ENCODE measurements at regions not wholly inside any gene's neighbourhood (a gene's known extent, or its start where the extent isn't known, plus 50 kb on each side); places are given as distances from the start of the nearest gene placed in this dataset.
A peak's percentile ranks its signal among the peaks of the same experiment; 100 is the strongest.
"Not testable (repeated sequence)": the region's sequence is repeated elsewhere in the genome, so short reads cannot be mapped to it uniquely, and the experiment has no call there.

- no peak for DNase-seq (ENCODE audit: low read depth)
Observed at GRCh38 chr2:224151161-224151560, 112.1 kb upstream of the SERPINE2 start.

- not testable (repeated sequence) for DNase-seq (ENCODE audit: low read depth)
Observed at GRCh38 chr2:224148058-224148457, 109.0 kb upstream of the SERPINE2 start.

- DNase-seq (ENCODE audit: low read depth), result no peak
Observed at GRCh38 chr2:224147174-224147573, 108.1 kb upstream of the SERPINE2 start.

DNA sequence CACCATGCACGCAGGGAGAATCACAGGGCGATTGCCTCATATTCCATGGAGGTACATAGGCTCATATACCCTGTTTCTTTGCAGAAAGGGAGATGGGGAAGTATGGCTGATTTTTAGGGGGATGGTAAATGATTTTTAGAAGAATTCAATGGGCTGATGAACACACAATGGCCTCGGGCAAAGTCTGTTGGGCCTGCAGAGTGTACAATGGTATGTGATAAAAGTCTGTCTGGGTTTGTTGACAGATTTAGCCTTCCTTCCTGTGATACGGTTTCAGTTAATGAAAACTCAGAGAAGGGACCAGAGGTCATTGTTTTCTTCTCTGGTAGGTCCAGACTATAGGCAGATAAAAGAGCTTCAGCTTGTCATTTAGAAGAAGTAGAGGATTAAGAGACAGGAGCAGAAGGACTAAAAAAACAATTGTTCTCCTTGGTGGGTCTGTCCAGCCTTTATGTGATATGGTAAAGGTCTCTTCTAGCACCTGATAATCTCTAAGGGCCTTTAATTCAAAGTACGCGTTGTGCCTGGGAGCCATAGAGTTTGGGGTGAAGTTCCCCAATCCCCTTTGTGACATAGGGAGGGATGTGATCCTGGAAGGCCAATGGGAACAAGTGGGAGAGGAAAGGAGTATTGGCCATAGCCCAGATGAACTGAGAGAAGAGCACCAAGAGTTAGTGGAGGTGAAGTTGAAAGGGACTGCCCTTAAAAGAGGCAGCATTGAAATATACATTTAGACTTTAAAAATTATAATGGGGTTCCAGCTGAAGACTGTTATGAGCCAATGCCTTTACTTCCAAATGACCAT is 107.5 kb upstream of the SERPINE2 start:
- DNase-seq (ENCODE audit: low read depth), result no peak

DNA sequence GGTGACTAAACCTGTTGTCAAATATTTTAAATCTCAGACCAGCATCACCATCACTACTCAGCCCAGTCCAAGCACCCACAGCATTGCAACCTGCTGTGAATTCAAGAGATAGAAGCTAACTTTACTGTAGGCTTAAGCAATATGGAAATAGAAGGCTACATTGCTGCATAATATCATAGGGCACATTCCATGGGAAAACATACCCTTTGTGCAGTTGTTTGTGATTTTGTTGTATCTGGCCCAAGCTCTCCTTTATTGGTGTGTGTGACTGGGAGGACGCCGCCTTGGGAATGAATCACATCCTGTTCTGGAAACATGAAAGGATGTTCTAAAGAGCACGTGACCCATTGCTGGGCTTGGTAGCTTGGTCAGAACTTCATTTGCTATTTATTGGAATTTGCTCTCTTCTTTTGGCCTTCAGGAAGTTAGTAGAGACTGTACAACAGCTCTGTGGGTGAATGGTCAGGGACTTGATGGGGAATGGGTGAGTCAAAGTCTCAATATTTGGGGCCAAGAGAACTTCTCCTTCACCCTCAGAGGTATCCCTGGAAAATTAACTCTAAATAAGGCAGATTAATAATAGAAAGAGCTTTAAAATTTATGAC is 106.8 kb upstream of the SERPINE2 start:
- DNase-seq (ENCODE audit: low read depth), result no peak

- no peak for DNase-seq (ENCODE audit: low read depth)
Observed at GRCh38 chr2:224143526-224143925, 104.4 kb upstream of the SERPINE2 start.

DNA sequence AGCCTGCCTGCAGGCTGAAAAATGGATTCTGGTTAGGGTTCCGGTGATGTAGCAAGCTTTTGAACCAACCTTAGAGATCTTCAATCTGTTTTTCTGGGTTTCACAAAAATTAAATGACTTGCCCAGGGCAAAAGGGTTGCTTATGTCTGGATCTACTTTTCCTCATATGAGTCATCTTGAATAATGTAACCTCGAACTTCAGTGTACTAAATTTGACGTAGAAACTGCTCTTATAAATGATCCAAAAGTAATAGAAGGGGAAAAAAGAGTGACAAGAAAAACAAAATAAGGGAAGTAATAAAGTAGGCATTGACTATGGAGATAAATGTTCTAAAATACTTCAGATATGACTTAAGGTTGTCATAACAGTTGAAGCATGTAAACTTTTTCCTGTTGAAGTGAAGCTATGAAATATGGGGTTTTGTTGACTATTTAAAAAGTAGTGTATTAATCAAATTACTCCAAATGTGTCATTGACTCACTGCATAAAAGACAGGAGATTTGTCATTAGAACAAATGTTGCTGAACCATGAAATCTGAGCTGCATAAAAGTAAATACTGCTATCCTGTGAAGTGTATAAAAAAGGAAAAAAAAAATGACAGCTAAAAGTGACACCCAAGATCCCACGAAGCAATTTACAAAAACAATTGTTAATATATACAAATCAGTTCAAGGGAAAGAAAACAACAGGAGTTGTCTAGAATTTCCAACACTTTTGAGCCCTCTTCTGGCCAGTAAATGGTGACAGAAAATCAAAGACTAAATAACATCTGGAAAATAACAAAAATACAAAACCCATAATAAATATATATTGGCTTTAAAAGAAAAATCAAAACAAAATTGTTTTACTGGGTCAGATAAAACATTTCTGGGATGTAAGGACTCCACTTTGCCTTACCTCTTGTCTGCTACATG is 103.6 kb upstream of the SERPINE2 start:
- no peak for DNase-seq (ENCODE audit: low read depth)

GRCh38 chr2:224141304-224141703 is 102.2 kb upstream of the SERPINE2 start:
- no peak for DNase-seq (ENCODE audit: low read depth)

GRCh38 chr2:224137208-224137607 is 98.1 kb upstream of the SERPINE2 start:
- DNase-seq (ENCODE audit: low read depth), result no peak

DNA sequence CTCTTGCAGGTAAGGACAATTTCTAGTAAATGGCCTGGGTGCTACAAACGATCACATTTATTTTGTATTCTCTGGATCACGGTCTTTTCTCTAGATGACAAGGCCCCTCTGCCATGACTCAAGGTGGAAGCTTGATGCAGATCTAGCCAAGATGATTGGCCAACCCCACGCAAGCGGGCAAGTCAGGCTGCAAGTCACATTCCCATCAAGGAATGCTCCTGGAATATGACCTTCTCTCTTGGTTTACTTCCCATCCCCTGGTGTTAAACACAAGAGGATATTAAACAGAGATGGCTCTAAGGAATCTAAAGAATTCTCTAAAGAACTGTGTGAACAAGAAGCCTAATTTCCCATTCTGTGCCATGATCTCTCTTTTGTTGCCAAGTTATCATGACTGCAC is 97.3 kb upstream of the SERPINE2 start:
- DNase-seq (ENCODE audit: low read depth), result no peak

DNA sequence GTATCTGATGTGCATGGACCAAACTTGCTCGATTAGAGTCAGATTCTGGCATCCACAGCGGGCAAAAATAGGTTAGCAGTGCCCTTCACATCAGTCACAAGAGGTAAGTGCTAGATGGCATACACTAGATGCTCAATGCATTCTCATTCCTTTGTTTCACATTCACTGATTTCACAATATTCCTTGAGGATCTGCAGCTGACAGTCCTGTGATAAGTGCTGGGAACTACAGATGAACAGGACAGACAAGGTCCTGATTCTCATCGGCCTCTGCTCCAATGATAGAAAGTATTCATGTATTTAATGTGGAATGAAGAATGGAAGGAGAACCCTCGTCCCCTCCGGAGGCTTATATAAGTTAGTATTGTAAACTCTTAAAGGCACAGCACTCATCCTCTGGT is 96.8 kb upstream of the SERPINE2 start:
- DNase-seq (ENCODE audit: low read depth), result no peak

DNA sequence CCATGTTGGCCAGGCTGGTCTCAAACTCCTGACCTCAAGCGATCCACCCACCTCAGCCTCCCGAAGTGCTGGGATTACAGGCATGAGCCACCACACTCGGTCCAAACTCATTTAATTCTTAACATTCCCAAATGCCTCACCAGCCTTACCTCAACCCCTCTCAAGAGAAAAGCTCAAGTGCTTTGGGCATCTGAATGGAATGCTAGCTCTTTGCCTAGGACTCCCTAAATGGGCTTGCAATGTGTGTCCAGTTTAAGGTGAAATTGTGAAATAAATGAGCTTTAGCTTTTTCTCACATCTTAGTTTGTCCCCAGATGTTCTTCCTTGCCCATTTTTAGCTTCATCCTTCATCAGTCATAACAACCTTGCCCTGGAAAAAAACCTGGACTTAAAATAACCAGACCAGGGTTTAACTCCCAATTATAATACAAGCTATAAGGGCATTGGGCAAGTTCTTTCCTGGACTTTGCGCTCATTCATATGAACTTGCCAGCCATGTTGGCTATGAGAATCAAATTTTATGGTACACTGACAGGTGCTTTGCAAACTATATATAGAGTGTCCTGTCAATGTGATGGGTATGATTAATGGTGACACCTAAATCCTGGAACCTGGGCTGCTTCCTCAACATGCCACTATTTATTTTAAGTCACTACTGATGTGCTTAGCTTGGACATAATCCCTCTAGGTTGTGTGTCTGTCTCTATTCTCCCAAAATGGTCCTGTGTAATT is 95.1 kb upstream of the SERPINE2 start:
- DNase-seq (ENCODE audit: low read depth), result no peak

DNA sequence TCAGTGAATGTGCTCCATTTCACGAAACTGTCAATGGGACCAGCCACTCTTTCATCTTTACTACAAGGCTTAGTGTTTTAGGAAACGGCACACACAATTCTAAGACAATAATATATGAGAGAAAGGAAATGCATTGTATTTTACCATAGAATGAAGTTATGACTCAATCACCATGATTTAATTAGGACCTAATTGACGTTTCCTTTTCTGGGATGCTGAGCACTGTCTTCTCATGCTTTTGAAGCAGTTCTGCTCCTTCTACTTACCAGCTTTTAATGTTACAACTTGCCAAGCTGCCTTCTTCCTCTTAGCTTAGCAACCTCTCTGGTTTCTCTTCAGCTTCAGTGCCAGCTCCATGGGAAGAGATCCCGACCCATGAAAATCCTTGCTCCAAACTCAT is 94.3 kb upstream of the SERPINE2 start:
- no peak for DNase-seq (ENCODE audit: low read depth)

GRCh38 chr2:224127871-224128501 is 88.9 kb upstream of the SERPINE2 start:
- no peak for DNase-seq (ENCODE audit: low read depth)

- peak; percentile 51 for DNase-seq (ENCODE audit: low read depth)
Observed at GRCh38 chr2:224126440-224126839, 87.4 kb upstream of the SERPINE2 start.

GRCh38 chr2:224126003-224126402 is 86.9 kb upstream of the SERPINE2 start:
- no peak for DNase-seq (ENCODE audit: low read depth)

DNA sequence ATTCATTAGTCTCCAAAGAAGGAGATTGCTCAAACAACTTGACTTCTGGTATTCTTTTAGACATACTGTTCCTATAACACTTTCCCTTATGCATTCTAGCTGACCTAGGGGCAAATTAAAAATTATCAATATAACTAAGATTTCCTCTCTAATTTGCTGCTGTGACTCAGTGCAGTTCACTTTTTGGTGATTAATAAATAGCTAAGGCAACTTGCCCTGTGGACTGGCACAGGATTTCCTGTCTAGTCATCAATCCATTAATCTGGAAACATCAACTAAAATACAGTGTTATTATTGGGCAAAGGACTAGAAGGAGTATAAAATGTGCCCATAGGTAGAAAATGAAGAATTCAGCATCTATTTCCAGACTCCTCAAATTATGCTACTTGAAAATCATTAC is 83.5 kb upstream of the SERPINE2 start:
- no peak for DNase-seq (ENCODE audit: low read depth)

DNA sequence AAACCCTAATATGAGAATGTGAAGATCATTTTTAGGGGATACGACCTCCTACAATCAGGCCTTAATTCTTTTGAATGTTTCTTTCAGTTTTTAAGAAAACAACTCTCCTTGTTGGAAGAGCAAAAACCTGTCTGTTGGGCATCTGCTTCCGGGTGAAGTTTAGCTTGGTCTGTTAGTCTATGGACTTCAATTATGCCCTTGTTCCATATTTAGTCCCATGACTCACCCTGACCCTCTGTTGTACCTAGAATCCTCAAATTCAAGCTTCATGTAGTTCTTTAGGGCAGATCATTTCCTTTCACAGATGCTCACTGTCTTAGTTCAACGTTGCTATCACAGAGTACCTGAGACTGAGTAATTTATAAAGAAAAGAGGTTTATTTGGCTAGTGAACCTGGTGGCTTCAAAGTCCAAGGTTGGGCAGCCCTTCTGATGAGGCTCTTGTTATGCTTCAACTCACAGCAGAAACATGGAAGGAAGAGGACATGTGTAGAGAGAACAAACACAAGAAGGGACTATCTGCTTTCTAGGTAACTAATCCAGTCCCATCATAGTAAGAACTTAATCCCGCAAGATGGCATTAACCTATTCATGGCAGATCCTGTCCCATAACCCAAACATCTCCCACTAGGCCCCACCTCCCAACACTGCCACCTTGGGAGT is 82.5 kb upstream of the SERPINE2 start:
- DNase-seq (ENCODE audit: low read depth), result no peak

- no peak for DNase-seq (ENCODE audit: low read depth)
Observed at GRCh38 chr2:224120986-224121385, 81.9 kb upstream of the SERPINE2 start.

- DNase-seq (ENCODE audit: low read depth), result not testable (repeated sequence)
Observed at GRCh38 chr2:224119846-224120245, 80.8 kb upstream of the SERPINE2 start.

GRCh38 chr2:224114428-224114827 is 75.3 kb upstream of the SERPINE2 start:
- DNase-seq (ENCODE audit: low read depth), result no peak
